CD14-positive monocyte (primary cell): ENCODE measurements at regions not wholly inside any gene's neighbourhood (a gene's known extent, or its start where the extent isn't known, plus 50 kb on each side); places are given as distances from the start of the nearest gene placed in this dataset.
A peak's percentile ranks its signal among the peaks of the same experiment; 100 is the strongest.
"Not testable (repeated sequence)": the region's sequence is repeated elsewhere in the genome, so short reads cannot be mapped to it uniquely, and the experiment has no call there.

ENCODE experiments used
- DNase-seq, 3 donors: peaks; one replicate each; pipeline ENCODE4 v3.0.0-alpha.2; 2011 to 2022
- H2AFZ ChIP-seq: 2 replicates; pipeline ENCODE4 v1.6.0; 2012; ENCODE audit warnings: mild to moderate bottlenecking, low read depth, low read length, inconsistent platforms; ENCODE audit not compliant: insufficient read depth, poor library complexity, severe bottlenecking
- H3K27ac ChIP-seq, 2 donors: 1 replicate in 1 of 2; 2 replicates in 1 of 2; pipeline ENCODE4 v1.5.1; 2012 to 2013; ENCODE audit warnings: low read length in 2 of 2, control low read depth in 1 of 2, inconsistent platforms in 1 of 2, low read depth in 1 of 2, mild to moderate bottlenecking in 1 of 2
- H3K27me3 ChIP-seq, 2 donors: one replicate each; pipeline versions ENCODE4 v1.6.0 to v1.6.1; 2011 to 2013; ENCODE audit warnings: low read length in 2 of 2; ENCODE audit not compliant: control insufficient read depth in 2 of 2, insufficient read depth in 2 of 2
- H3K36me3 ChIP-seq, 2 donors: replicated peaks in 1 of 2; 1 replicate in 1 of 2; 2 replicates in 1 of 2; pipeline versions ENCODE4 v1.5.1 to v1.6.1; 2012 to 2013; ENCODE audit warnings: low read length in 2 of 2, control low read depth in 1 of 2, inconsistent platforms in 1 of 2, mild to moderate bottlenecking in 1 of 2; ENCODE audit not compliant: insufficient read depth in 2 of 2, control insufficient read depth in 1 of 2
- H3K4me1 ChIP-seq, 2 donors: 1 replicate in 1 of 2; 2 replicates in 1 of 2; pipeline versions ENCODE4 v1.5.1 to v1.6.1; 2012 to 2013; ENCODE audit warnings: low read length in 2 of 2, control low read depth in 1 of 2, inconsistent platforms in 1 of 2, mild to moderate bottlenecking in 1 of 2, moderate library complexity in 1 of 2; ENCODE audit not compliant: insufficient read depth in 2 of 2, control insufficient read depth in 1 of 2
- H3K4me2 ChIP-seq: replicated peaks from 2 replicates; pipeline ENCODE3; 2012; ENCODE audit warnings: low read length, moderate library complexity, mild to moderate bottlenecking; ENCODE audit not compliant: poor library complexity, severe bottlenecking; ENCODE audit errors: extremely low read depth
- H3K4me3 ChIP-seq, 3 experiments: fragments of 200-600 bp in 1 of 3; sonication (generic) in 1 of 3; replicated peaks in 1 of 3; 1 replicate in 2 of 3; 2 replicates in 1 of 3; pipeline ENCODE4 v1.5.1; 2011 to 2013; ENCODE audit warnings: low read length in 3 of 3, mild to moderate bottlenecking in 3 of 3, control low read depth in 2 of 3, low read depth in 2 of 3, inconsistent platforms in 1 of 3, moderate library complexity in 1 of 3
- H3K79me2 ChIP-seq: 2 replicates; pipeline ENCODE4 v1.6.0; 2012; ENCODE audit warnings: mild to moderate bottlenecking, control low read depth, inconsistent platforms, low read length, moderate library complexity; ENCODE audit not compliant: insufficient read depth
- H3K9ac ChIP-seq: 2 replicates; pipeline ENCODE4 v1.6.0; 2017; ENCODE audit warnings: low read length, mild to moderate bottlenecking; ENCODE audit not compliant: insufficient read depth, poor library complexity, severe bottlenecking
- H3K9me3 ChIP-seq, 2 donors: replicated peaks in 1 of 2; 1 replicate in 1 of 2; 2 replicates in 1 of 2; pipeline versions ENCODE4 v1.5.1 to v1.6.1; 2012 to 2013; ENCODE audit warnings: low read length in 2 of 2, control low read depth in 1 of 2; ENCODE audit not compliant: control insufficient read depth in 1 of 2, insufficient read depth in 1 of 2
- H4K20me1 ChIP-seq: 2 replicates; pipeline ENCODE4 v1.6.0; 2012; ENCODE audit warnings: mild to moderate bottlenecking, low read length, control low read depth, moderate library complexity; ENCODE audit not compliant: insufficient read depth
- H3K27ac Mint-ChIP-seq, 7 donors: one replicate each; pipeline ENCODE4 v1.8.0; 2020; ENCODE audit warnings: mild to moderate bottlenecking in 7 of 7, mixed read lengths in 7 of 7, moderate library complexity in 6 of 7, inconsistent platforms in 2 of 7
- H3K27me3 Mint-ChIP-seq, 3 donors: one replicate each; pipeline ENCODE4 v1.8.0; 2021 to 2022; ENCODE audit warnings: low read depth in 3 of 3, mild to moderate bottlenecking in 3 of 3, mixed read lengths in 3 of 3, moderate library complexity in 3 of 3, inconsistent platforms in 1 of 3
- H3K36me3 Mint-ChIP-seq, 2 donors: one replicate each; pipeline ENCODE4 v1.8.0; 2020; ENCODE audit warnings: mixed read lengths in 2 of 2, inconsistent platforms in 1 of 2, mild to moderate bottlenecking in 1 of 2
- H3K4me1 Mint-ChIP-seq: one replicate; pipeline ENCODE4 v1.8.0; 2020; ENCODE audit warnings: mild to moderate bottlenecking, mixed read lengths
- H3K4me3 Mint-ChIP-seq, 2 donors: one replicate each; pipeline ENCODE4 v1.8.0; 2020; ENCODE audit warnings: mild to moderate bottlenecking in 2 of 2, mixed read lengths in 2 of 2, moderate library complexity in 1 of 2
- H3K9me3 Mint-ChIP-seq, 7 donors: one replicate each; pipeline ENCODE4 v1.8.0; 2020 to 2022; ENCODE audit warnings: mixed read lengths in 7 of 7, mild to moderate bottlenecking in 6 of 7, moderate library complexity in 6 of 7, inconsistent platforms in 2 of 7
- WGBS: methylation state at CpG from one replicate; pipeline ENCODE4 v1.1.5; 2013; ENCODE audit warnings: missing lambda C conversion rate; ENCODE audit not compliant: insufficient coverage; 5-methylcytosine and 5-hydroxymethylcytosine counted together
- intact Hi-C, 2 donors: fragments of 100-400 bp; cut with micrococcal nuclease; formaldehyde crosslinking; loops; one replicate each; pipeline versions ENCODE4 v1.15.0 to v1.15.1; 2023
- TF ChIP-seq, protein P1 (sequence below): fragments of 200-600 bp; IDR thresholded peaks from one replicate; pipeline ENCODE4 v1.8.0; 2022; ENCODE audit warnings: antibody characterized with exemption, mild to moderate bottlenecking

DNA sequence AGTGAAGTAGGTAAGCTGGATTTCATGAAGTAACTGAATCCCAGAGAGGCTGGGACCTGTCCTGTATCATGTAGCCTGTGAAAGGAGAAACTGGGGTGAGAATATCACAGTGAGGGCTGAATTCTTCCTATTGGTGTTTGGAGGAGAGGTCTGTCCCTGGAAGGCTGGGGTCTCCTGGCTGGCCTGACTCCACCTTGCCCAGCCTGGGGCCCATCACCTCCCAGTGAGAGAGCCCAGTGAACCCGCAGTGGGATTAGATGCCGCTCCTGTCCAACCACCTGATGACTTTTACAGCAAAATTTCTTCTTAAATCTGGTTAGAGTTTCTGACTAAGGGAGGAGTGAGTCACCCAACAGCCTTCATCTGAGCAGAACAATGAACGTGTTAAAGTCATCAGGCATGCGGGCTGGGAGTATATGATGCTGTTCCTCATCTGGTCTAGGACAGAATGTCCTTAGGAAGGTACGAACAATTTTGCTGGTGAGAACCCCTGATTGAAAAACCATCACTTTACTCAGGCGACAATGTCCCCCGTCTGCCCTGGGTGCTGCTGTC, 152.9 kb downstream of the LPIN1 start:
- Histone ChIP-seq H3K79me2 (no peaks in the 10 kb centered on the region), H3K27ac (no peak overlapping the region), H3K9me3 (no peaks in the 10 kb centered on the region), H3K36me3 (no peaks in the 10 kb centered on the region), H2AFZ (no peak overlapping the region), H3K4me1 (peaks cover 36 to 42% of the 10 kb centered on the region in 2 donors), H3K27me3 (no peaks in the 10 kb centered on the region), H3K4me3 (no peak overlapping the region), H3K4me2 (no peak overlapping the region), H4K20me1 (no peaks in the 10 kb centered on the region), H3K9ac (no peak overlapping the region)
- Mint-ChIP-seq H3K27me3 (peaks cover 0 to 6% (median 3%) of the 10 kb centered on the region in 3 donors), H3K4me3 (no peak overlapping the region), H3K36me3 (peaks cover 7% of the 10 kb centered on the region in 2 donors), H3K27ac (no peak overlapping the region), H3K9me3 (peaks cover 4 to 10% (median 5%) of the 10 kb centered on the region in 7 donors), H3K4me1 (peaks cover 48% of the 10 kb centered on the region)
- DNase-seq, result no peak
- TF ChIP-seq, protein P1, sequence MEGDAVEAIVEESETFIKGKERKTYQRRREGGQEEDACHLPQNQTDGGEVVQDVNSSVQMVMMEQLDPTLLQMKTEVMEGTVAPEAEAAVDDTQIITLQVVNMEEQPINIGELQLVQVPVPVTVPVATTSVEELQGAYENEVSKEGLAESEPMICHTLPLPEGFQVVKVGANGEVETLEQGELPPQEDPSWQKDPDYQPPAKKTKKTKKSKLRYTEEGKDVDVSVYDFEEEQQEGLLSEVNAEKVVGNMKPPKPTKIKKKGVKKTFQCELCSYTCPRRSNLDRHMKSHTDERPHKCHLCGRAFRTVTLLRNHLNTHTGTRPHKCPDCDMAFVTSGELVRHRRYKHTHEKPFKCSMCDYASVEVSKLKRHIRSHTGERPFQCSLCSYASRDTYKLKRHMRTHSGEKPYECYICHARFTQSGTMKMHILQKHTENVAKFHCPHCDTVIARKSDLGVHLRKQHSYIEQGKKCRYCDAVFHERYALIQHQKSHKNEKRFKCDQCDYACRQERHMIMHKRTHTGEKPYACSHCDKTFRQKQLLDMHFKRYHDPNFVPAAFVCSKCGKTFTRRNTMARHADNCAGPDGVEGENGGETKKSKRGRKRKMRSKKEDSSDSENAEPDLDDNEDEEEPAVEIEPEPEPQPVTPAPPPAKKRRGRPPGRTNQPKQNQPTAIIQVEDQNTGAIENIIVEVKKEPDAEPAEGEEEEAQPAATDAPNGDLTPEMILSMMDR, result no peak
- WGBS, result 74% methylated on average over 2 of the region's 7 CpGs
- intact Hi-C loops, result no loop called here

DNA sequence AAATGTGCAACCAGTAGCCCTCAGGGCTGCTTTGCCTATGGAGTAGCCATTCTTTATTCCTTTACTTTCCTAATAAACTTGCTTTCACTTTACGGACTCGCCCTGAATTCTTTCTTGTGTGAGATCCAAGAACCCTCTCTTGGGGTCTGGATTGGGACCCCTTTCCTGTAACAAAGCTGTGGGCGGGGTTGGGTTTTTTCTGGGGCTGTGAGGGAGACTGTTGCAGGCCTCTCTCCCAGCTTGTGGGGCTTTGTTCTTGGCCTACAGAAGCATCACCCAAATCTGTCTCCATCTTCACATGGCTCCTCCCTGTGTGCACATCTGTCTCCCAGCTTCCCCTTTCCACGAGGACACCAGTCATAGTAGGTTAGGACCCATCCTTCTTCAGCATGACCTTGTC, 154.5 kb downstream of the LPIN1 start:
- H3K4me3 Mint-ChIP-seq, H3K4me3 ChIP-seq, H3K36me3 ChIP-seq, H3K79me2 ChIP-seq, H3K9me3 ChIP-seq, H3K27me3 Mint-ChIP-seq, H3K27ac ChIP-seq, H2AFZ ChIP-seq, H3K9ac ChIP-seq, H3K9me3 Mint-ChIP-seq, H3K4me2 ChIP-seq, H3K27me3 ChIP-seq, H4K20me1 ChIP-seq: not testable (repeated sequence)
- H3K27ac Mint-ChIP-seq, result peak overlapping the region in 3 of 7 donors; percentile 47 to 83 (median 79)
- intact Hi-C loops, result loop anchor here (5.0 to 10.0 kb wide), 3 partner anchors 34 to 114 kb away; no protein-coding TSS in a partner anchor
- peaks cover 43 to 56% of the 10 kb centered on the region in 2 donors for H3K4me1 ChIP-seq
- H3K4me1 Mint-ChIP-seq, result peaks cover 61% of the 10 kb centered on the region
- 0% methylated on average over 1 of the region's 4 CpGs for WGBS
- H3K36me3 Mint-ChIP-seq, result peaks cover 3 to 10% of the 10 kb centered on the region in 2 donors
- peak in 2 of 3 donors; percentile 22 to 30 for DNase-seq
